HG02571 (cell line): ENCODE measurements at regions not wholly inside any gene's neighbourhood (a gene's known extent, or its start where the extent isn't known, plus 50 kb on each side); places are given as distances from the start of the nearest gene placed in this dataset.
"Not testable (repeated sequence)": the region's sequence is repeated elsewhere in the genome, so short reads cannot be mapped to it uniquely, and the experiment has no call there.

Experiments used
- ATAC-seq: cut with Tn5 transposase; IDR thresholded peaks from one replicate; pipeline ENCODE4 v1.9.1; 2021; ENCODE audit warnings: mild to moderate bottlenecking, moderate library complexity; ENCODE audit not compliant: unreplicated experiment

- ATAC-seq: peak; percentile 87
Measured at GRCh38 chr6:141464490-141464889, 668.2 kb upstream of the GJE1 start.

- ATAC-seq: peak; percentile 76
Measured at GRCh38 chr6:141463237-141463977, 669.3 kb upstream of the GJE1 start.

DNA sequence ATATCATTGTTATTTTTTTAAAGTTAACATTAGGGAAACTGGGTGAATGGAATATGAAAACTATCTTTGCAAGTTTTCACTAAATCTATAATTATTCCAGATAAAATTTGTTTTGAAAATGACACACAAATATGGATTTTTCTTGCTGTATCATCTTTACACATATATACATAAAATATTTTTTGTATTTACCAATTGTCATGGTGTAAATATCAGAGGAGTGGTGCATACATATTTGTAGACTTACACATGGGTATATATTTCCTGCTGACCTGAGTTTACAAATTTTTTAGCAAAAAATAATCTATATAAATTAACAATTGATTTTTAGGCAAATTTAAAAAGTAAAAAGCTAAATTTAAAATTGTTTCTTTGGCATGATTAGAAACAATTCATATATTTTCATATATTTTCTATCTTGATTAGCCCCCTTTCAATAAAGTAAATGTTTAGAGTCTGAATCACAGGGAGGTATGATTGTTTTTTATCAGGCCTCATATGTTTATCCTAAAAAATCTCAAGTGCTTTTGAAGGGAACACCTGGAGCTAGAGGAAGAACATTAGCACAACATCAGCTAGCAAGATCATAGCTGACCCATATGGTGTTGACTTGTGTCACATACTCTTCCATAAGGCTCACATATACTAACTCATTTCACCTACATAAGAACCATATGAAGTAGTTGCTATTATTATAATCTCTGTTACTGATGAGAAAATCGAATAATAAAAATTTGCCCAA is 671.8 kb upstream of the GJE1 start:
- no peak for ATAC-seq

DNA sequence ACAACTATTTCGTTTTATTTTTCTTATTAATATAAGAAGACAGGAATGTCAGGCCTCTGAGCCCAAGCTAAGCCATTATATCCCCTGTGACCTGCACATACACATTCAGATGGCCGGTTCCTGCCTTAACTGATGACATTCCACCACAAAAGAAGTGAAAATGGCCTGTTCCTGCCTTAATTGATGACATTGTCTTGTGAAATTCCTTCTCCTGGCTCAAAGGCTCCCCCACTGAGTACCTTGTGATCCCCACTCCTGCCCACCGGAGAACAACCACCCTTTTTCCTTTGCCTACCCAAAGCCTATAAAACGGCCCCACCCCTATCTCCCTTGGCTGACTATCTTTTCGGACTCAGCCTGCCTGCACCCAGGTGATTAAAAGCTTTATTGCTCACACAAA is 672.5 kb upstream of the GJE1 start:
- ATAC-seq: not testable (repeated sequence)

- ATAC-seq: not testable (repeated sequence)
Measured at GRCh38 chr6:141457984-141458383, 674.7 kb upstream of the GJE1 start.

GRCh38 chr6:141452354-141452686 is 680.4 kb upstream of the GJE1 start:
- no peak for ATAC-seq

- ATAC-seq: no peak
Measured at GRCh38 chr6:141451511-141452353, 681.0 kb upstream of the GJE1 start.

DNA sequence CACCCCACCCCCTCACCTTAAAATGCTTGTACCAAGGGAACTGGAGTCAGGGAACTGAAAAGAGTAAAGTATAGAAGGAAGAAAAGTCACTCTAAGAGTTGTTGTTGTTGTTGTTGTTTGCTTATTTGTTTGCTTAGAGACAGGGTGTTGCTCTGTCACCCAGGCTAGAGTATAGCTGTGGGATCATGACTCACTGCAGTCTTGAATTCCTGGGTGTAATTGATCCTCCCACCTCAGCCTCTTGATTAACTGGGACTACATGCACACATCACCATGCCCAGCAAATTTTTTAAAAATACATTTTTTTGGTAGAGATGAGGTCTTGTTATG is 681.6 kb upstream of the GJE1 start:
- no peak for ATAC-seq

GRCh38 chr6:141445928-141446628 is 686.6 kb upstream of the GJE1 start:
- ATAC-seq: no peak

DNA sequence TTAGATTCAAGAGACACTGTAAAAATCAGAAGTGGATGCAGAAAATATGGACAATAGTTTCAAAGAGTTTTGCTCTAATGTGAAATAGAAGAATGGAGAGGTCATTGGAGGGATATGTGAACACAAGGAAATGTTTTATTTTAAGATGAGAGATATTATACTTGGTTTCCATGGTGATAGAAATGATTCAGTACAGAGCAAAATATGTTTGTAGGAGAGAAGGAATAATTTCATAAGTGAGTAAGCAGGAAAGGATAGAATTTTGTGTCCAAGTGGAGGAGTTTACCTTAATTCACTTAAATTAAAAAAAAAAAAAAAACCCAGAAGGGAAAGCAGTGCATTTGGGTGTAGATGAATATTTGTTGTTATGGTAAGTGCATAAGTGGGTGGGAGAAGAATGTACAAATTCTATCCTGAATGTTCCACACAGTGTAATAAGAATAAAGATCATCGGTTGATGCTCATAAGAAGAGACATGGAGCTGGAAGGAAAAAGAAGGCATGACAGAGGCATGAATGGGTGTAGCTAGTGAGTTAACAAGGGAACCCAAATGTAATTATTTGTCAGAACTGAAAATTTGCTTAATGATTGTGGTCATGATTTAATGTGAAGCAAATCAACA is 688.9 kb upstream of the GJE1 start:
- ATAC-seq: no peak

DNA sequence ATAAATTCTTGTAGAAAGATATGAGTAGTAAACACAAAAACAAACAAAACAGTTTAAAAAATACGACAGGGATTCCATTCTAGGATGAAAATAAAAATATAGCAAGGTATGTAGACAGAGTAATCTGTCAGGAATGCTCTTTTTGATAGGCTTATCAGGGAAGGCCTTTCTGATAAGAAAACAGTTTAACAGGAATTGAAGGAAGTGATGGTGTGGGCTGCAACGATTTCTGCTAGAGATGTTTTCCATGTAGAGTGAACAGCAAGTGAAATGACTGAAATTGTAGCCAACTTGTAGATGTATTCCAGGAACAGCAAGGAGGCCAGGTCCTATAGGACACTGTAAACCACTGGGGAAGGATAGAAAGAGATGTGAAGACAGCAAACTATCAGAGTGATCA is 689.7 kb upstream of the GJE1 start:
- ATAC-seq: no peak

DNA sequence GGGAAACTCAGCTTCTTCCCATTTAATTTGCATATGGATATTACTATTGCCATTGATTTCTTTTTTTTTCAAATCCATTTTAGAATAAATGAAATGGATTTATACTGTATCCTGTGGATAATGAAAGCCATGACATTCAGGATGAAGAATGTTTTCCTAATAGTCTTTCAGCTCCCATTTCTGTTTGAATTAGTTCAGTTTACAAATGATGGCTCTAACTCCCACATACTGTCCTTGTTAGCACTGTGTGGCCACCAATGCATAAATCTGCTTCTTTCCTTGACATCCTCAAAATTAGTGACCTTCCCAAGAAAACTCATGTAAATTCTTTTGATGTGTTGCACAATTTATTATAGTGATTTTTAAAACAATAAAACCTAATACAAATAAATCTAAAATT is 693.2 kb upstream of the GJE1 start:
- ATAC-seq: no peak

- no peak for ATAC-seq
Measured at GRCh38 chr6:141437685-141438084, 695.0 kb upstream of the GJE1 start.

- no peak for ATAC-seq
Measured at GRCh38 chr6:141437011-141437410, 695.7 kb upstream of the GJE1 start.

GRCh38 chr6:141426400-141426980 is 706.2 kb upstream of the GJE1 start:
- no peak for ATAC-seq

GRCh38 chr6:141421378-141421777 is 711.3 kb upstream of the GJE1 start:
- no peak for ATAC-seq

DNA sequence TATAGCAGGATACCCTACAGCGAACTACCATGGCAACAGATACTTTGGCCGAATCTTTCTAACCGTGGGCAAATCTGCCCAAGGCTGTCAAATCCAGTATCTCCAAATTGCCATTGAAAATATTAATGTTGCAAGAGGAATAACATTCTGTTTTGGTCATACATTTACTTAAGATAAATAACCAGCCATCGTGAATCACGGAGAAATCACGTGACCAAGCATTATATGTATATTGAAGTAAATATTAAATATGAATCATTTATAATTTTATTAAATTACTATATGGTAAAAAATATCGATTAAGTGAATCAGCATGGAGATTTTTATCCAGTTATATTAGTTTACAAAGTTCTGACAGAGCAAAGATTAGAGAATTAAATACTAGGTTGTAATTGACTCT is 714.6 kb upstream of the GJE1 start:
- ATAC-seq: no peak

DNA sequence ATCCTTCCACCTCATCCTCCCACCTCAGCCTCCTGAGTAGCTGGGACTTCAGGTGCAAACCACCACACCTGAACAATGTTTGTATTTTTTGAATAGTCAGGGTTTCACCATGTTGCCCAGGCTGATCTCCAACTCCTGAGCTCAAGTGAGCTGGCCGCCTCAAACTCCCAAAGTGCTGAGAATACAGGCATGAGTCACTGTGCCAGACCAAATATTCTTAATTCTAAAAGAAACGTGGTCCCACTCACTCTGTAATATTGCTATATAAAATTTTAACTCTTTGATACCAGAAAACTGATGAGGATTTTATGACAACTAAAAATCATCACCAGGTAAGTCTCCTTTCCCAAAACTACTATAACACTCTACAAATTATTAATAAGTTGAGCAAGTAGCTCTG is 716.8 kb upstream of the GJE1 start:
- ATAC-seq: no peak

GRCh38 chr6:141413196-141413595 is 719.5 kb upstream of the GJE1 start:
- ATAC-seq: no peak

GRCh38 chr6:141406761-141407160 is 726.0 kb upstream of the GJE1 start:
- ATAC-seq: no peak
